ENCODE measurements at regions not wholly inside any gene's neighbourhood (a gene's known extent, or its start where the extent isn't known, plus 50 kb on each side); places are given as distances from the start of the nearest gene placed in this dataset.

- intact Hi-C loops (cut with micrococcal nuclease; ENCODE audit: unreplicated experiment), result no loop called here
- H3K36me3 ChIP-seq (ENCODE audit: insufficient read depth, low read length), result no peaks in the 10 kb centered on the region
- H4K20me1 ChIP-seq (ENCODE audit: insufficient read depth, low read length), result no peaks in the 10 kb centered on the region
- DNase-seq (ENCODE audit: low spot score), result no peak
- H3K4me1 ChIP-seq (ENCODE audit: insufficient read depth, low read length, poor library complexity, severe bottlenecking), result no peaks in the 10 kb centered on the region
- H3K4me3 ChIP-seq (ENCODE audit: low read depth, low read length, poor library complexity, severe bottlenecking), result no peak overlapping the region
- H2AFZ ChIP-seq (ENCODE audit: low read length), result no peak overlapping the region
- no peak overlapping the region for H3K4me2 ChIP-seq (ENCODE audit: low read length)
- H3K79me2 ChIP-seq (ENCODE audit: insufficient read depth, low read depth, low read length), result no peaks in the 10 kb centered on the region
- TF ChIP-seq EZH2phosphoT487 (IDR thresholded peaks at IDR 0.05; ENCODE audit: borderline replicate concordance, low read depth, low read length), result no peak
- no peak for TF ChIP-seq CTCF (conservative IDR thresholded peaks at IDR 0.05; ENCODE audit: low read length)
- CTCF ChIA-PET (ENCODE audit: unreplicated experiment), result no interaction called here
- POLR2A ChIA-PET, result interaction anchor here (0.5 to 0.7 kb wide), 2 partner anchors 9 to 175 kb away, joined by 4 read pairs; no protein-coding TSS in a partner anchor
- H3K9me2 ChIP-seq (ENCODE audit: insufficient read depth, low read length), result no peaks in the 10 kb centered on the region
- no peak overlapping the region for H3K27ac ChIP-seq (ENCODE audit: low read depth, low read length, poor library complexity, severe bottlenecking)
- BruUV-seq (replicated peaks), result no TSS peak
- no peaks in the 10 kb centered on the region for H3K9me3 ChIP-seq (ENCODE audit: low read length)
Observed at GRCh38 chr1:193426061-193426460, 239.6 kb upstream of the B3GALT2 start.

- Histone ChIP-seq H3K4me1 (ENCODE audit: insufficient read depth, low read length, poor library complexity, severe bottlenecking) (peaks cover 13% of the 10 kb centered on the region), H3K36me3 (ENCODE audit: insufficient read depth, low read length) (no peaks in the 10 kb centered on the region), H3K9me3 (ENCODE audit: low read length) (no peaks in the 10 kb centered on the region), H3K4me2 (ENCODE audit: low read length) (no peak overlapping the region), H3K79me2 (ENCODE audit: insufficient read depth, low read depth, low read length) (no peaks in the 10 kb centered on the region), H4K20me1 (ENCODE audit: insufficient read depth, low read length) (no peaks in the 10 kb centered on the region), H3K27ac (ENCODE audit: low read depth, low read length, poor library complexity, severe bottlenecking) (no peak overlapping the region), H3K4me3 (ENCODE audit: low read depth, low read length, poor library complexity, severe bottlenecking) (no peak overlapping the region), H2AFZ (ENCODE audit: low read length) (no peak overlapping the region), H3K9me2 (ENCODE audit: insufficient read depth, low read length) (no peaks in the 10 kb centered on the region)
- ChIA-PET POLR2A (no interaction called here), CTCF (ENCODE audit: unreplicated experiment) (no interaction called here)
- TF ChIP-seq CTCF (conservative IDR thresholded peaks at IDR 0.05; ENCODE audit: low read length) (no peak), EZH2phosphoT487 (IDR thresholded peaks at IDR 0.05; ENCODE audit: borderline replicate concordance, low read depth, low read length) (no peak)
- BruUV-seq (replicated peaks), result no TSS peak
- no peak for DNase-seq (ENCODE audit: low spot score)
- intact Hi-C loops (cut with micrococcal nuclease; ENCODE audit: unreplicated experiment), result no loop called here
Observed at GRCh38 chr1:193421487-193421886, 235.1 kb upstream of the B3GALT2 start.

GRCh38 chr1:193419295-193419694 is 232.9 kb upstream of the B3GALT2 start:
- Histone ChIP-seq H3K79me2 (ENCODE audit: insufficient read depth, low read depth, low read length) (no peaks in the 10 kb centered on the region), H3K36me3 (ENCODE audit: insufficient read depth, low read length) (no peaks in the 10 kb centered on the region), H3K9me3 (ENCODE audit: low read length) (no peaks in the 10 kb centered on the region), H3K4me3 (ENCODE audit: low read depth, low read length, poor library complexity, severe bottlenecking) (no peak overlapping the region), H4K20me1 (ENCODE audit: insufficient read depth, low read length) (no peaks in the 10 kb centered on the region), H3K4me2 (ENCODE audit: low read length) (no peak overlapping the region; the same call in 1 of the 2 replicates), H3K4me1 (ENCODE audit: insufficient read depth, low read length, poor library complexity, severe bottlenecking) (peaks cover 16% of the 10 kb centered on the region), H2AFZ (ENCODE audit: low read length) (peak overlapping the region; percentile 33; the same call in 1 of the 2 replicates), H3K27ac (ENCODE audit: low read depth, low read length, poor library complexity, severe bottlenecking) (no peak overlapping the region), H3K9me2 (ENCODE audit: insufficient read depth, low read length) (no peaks in the 10 kb centered on the region)
- DNase-seq (ENCODE audit: low spot score), result no peak
- intact Hi-C loops (cut with micrococcal nuclease; ENCODE audit: unreplicated experiment), result no loop called here
- BruUV-seq (replicated peaks), result no TSS peak
- TF ChIP-seq EZH2phosphoT487 (IDR thresholded peaks at IDR 0.05; ENCODE audit: borderline replicate concordance, low read depth, low read length) (no peak), CTCF (conservative IDR thresholded peaks at IDR 0.05; ENCODE audit: low read length) (no peak)
- POLR2A ChIA-PET, result interaction anchor here (0.6 to 2.2 kb wide), 5 partner anchors 9 to 171 kb away, joined by 3 to 4 read pairs (median 3); no protein-coding TSS in a partner anchor
- CTCF ChIA-PET (ENCODE audit: unreplicated experiment), result interaction anchor here (1.2 kb wide), 1 partner anchor 21 kb away, joined by 3 read pairs; no protein-coding TSS in a partner anchor
